Astrocyte (in vitro differentiated cells and primary cell): ENCODE measurements at regions not wholly inside any gene's neighbourhood (a gene's known extent, or its start where the extent isn't known, plus 50 kb on each side); places are given as distances from the start of the nearest gene placed in this dataset.

Experiments
- EZH2 ChIP-seq: IDR thresholded peaks from 2 replicates; pipeline ENCODE4 v1.6.1; 2012; ENCODE audit warnings: mild to moderate bottlenecking, low read length, inconsistent platforms; ENCODE audit not compliant: insufficient read depth
- TF ChIP-seq, protein P1 (sequence below): IDR thresholded peaks from 2 replicates; pipeline ENCODE4 v1.5.1; 2011; ENCODE audit warnings: low read depth, mild to moderate bottlenecking, inconsistent platforms, low read length, moderate library complexity; ENCODE audit not compliant: insufficient read depth

DNA sequence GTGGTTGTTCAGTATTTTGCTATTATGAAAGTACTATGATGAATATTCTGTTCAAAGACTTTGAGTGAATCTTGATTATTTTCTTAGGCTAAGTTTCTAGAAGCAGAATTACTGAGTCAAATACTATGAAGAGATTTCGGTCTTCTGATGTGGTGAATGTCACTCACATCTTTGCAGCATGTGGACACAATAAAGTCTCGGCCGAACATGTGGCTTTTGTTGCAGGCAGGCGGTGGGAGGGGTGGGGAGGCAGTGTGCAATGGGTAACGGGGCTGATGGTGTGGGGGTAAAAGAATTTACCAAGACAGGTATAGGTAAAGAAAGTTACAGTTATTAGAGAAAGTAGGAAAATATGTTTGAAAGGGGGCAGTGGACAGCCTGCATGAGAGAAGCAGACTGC is 156.4 kb upstream of the DTNBP1 start:
- TF ChIP-seq, protein P1, sequence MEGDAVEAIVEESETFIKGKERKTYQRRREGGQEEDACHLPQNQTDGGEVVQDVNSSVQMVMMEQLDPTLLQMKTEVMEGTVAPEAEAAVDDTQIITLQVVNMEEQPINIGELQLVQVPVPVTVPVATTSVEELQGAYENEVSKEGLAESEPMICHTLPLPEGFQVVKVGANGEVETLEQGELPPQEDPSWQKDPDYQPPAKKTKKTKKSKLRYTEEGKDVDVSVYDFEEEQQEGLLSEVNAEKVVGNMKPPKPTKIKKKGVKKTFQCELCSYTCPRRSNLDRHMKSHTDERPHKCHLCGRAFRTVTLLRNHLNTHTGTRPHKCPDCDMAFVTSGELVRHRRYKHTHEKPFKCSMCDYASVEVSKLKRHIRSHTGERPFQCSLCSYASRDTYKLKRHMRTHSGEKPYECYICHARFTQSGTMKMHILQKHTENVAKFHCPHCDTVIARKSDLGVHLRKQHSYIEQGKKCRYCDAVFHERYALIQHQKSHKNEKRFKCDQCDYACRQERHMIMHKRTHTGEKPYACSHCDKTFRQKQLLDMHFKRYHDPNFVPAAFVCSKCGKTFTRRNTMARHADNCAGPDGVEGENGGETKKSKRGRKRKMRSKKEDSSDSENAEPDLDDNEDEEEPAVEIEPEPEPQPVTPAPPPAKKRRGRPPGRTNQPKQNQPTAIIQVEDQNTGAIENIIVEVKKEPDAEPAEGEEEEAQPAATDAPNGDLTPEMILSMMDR = no peak
- TF ChIP-seq EZH2 = no peak
